ENCODE measurements at regions not wholly inside any gene's neighbourhood (a gene's known extent, or its start where the extent isn't known, plus 50 kb on each side); places are given as distances from the start of the nearest gene placed in this dataset.

DNA sequence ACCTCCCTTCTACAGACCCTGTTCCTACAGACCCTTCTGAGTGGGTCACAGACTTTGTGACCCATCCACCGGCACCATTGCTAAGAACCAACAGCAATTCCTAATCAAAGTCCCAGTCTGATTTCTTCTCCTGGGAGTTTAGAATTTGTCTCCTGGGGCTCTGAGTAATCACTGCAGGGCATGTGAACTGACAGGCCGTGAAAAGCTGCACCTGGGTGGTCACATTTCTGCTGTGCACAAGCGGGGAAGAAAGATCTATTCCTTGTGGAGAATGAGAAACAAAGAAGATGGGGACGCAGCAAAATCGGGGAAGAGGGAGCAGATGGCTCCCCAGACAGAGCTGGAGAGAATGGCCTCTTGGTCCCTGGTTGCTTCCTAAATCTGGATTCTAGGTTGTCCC is 151.0 kb downstream of the ARL4C start:
- no peaks in the 10 kb centered on the region for H3K9me3 Mint-ChIP-seq
- no peak overlapping the region for H3K27ac Mint-ChIP-seq
- peaks cover 1% of the 10 kb centered on the region for H3K36me3 Mint-ChIP-seq
- no peaks in the 10 kb centered on the region for H3K27me3 Mint-ChIP-seq
- no peak overlapping the region for H3K4me3 Mint-ChIP-seq
- no peak for DNase-seq
- H3K4me1 Mint-ChIP-seq = peaks cover 11% of the 10 kb centered on the region

DNA sequence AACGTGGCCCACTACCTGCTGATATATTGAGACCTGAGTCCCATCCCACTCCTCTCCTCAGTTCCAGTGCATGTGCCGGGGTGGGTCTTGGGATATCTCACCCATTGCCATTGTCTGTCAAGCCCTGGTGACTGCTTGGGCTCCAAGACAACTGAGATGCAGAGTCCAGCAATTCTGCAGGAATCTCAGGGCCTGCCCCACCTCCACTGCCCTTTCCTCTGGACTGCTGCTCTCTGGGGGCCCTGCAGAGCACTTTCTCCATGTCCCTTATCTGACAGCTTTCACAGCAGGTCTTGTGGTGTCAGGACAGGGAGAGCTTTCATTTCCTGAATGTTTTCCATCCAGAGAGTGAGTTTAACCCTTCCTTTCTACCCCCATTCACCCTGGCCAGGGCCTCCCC is 152.9 kb downstream of the ARL4C start:
- Mint-ChIP-seq H3K27me3 (no peaks in the 10 kb centered on the region), H3K36me3 (peaks cover 8% of the 10 kb centered on the region), H3K4me1 (peaks cover 18% of the 10 kb centered on the region), H3K9me3 (peaks cover 8% of the 10 kb centered on the region), H3K27ac (no peak overlapping the region), H3K4me3 (no peak overlapping the region)
- DNase-seq = no peak

DNA sequence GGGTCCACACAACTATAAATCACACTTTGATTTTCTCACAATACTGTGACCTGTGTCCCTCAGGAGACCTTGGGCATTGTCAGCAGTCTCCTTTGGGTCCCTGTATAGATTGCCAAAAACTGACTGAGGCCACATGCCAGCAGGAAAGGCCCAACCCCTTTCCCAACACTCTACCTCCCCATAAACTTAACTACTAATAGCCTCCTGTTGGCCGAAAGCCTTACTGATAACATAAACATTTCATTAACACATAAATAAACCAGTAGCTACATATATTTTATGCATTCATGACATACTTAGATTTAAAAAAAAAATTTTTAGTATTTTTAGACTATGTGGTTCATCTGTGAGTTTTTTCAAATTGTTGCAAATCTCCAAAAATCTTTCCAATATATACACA is 153.5 kb downstream of the ARL4C start:
- Mint-ChIP-seq H3K36me3 (peaks cover 11% of the 10 kb centered on the region), H3K27me3 (no peaks in the 10 kb centered on the region), H3K27ac (no peak overlapping the region), H3K4me1 (peaks cover 18% of the 10 kb centered on the region), H3K9me3 (peaks cover 11% of the 10 kb centered on the region), H3K4me3 (no peak overlapping the region)
- DNase-seq = no peak

DNA sequence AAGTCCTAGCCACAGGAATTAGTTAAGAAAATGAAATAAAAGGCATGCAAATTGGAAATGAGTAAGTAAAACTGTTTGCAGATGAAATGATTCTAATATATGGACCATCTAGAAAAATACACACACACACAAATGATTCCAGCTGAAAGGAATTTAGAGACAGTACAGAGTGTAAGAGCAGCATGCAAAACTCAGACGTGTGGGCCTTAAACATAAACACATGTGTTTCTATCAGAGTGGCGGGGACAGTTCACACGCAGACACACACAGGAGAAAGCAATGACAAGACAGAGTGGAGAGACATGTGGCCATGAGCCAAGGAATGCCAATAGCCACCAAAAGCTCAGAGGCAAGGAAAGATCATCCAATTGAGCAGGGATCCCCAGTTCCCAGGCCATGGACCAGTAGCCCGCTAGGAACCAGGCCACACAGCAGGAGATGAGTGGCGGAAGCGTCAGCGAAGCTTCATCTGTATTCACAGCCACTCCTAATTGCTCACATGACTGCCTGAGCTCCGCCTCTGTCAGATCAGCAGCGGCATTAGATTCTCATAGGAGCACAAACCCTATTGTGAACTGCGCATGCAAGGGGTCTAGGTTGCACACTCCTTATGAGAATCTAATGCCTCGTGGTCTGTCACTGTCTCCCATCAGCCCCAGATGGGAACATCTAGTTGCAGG is 155.4 kb downstream of the ARL4C start:
- peaks cover 13% of the 10 kb centered on the region for H3K9me3 Mint-ChIP-seq
- H3K36me3 Mint-ChIP-seq = peaks cover 12% of the 10 kb centered on the region
- no peak overlapping the region for H3K27ac Mint-ChIP-seq
- no peaks in the 10 kb centered on the region for H3K27me3 Mint-ChIP-seq
- H3K4me1 Mint-ChIP-seq = peaks cover 17% of the 10 kb centered on the region
- DNase-seq = no peak
- H3K4me3 Mint-ChIP-seq = no peak overlapping the region

DNA sequence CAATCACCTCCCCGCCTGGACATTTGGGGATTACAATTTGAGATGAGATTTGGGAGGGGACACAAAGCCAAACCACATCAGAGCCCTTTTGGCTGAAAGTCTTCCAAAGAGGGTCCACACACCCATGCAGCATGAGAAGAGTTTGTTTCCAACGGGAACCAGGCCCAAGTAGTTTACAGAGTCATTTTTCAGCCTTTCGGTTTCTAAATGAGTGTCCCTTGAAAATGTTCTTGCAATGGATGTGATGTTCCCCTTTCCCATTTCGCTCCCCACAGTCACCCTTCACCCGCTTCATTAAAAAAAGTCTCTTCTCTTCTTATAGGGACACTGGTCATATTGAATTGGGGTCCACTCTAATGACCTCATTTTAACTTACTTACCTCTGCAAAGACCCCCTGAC is 157.4 kb downstream of the ARL4C start:
- Mint-ChIP-seq H3K4me3 (no peak overlapping the region), H3K36me3 (peaks cover 12% of the 10 kb centered on the region), H3K27me3 (no peaks in the 10 kb centered on the region), H3K27ac (no peak overlapping the region), H3K4me1 (peaks cover 28% of the 10 kb centered on the region), H3K9me3 (peaks cover 13% of the 10 kb centered on the region)
- no peak for DNase-seq

DNA sequence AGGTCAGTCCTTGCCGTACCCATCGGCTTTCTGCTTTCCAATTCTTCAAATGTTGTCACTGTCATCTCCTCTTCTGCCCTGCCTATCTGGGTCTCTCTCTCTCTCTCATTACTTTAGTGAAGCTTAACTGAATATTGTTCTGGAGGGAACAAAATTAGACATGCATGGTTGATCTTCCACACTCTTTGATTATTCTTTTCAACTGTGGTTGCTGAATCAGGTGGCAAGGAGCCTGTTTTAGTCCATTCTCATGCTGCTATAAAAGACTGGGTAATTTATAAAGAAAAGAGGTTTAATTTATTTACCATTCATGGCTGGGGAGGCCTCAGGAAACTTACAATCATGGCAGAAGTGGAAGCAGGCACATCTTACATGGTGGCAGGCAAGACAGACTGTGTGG is 157.9 kb downstream of the ARL4C start:
- Mint-ChIP-seq H3K4me3 (no peak overlapping the region), H3K4me1 (peaks cover 33% of the 10 kb centered on the region), H3K36me3 (peaks cover 12% of the 10 kb centered on the region), H3K9me3 (peaks cover 13% of the 10 kb centered on the region), H3K27ac (no peak overlapping the region), H3K27me3 (no peaks in the 10 kb centered on the region)
- no peak for DNase-seq

DNA sequence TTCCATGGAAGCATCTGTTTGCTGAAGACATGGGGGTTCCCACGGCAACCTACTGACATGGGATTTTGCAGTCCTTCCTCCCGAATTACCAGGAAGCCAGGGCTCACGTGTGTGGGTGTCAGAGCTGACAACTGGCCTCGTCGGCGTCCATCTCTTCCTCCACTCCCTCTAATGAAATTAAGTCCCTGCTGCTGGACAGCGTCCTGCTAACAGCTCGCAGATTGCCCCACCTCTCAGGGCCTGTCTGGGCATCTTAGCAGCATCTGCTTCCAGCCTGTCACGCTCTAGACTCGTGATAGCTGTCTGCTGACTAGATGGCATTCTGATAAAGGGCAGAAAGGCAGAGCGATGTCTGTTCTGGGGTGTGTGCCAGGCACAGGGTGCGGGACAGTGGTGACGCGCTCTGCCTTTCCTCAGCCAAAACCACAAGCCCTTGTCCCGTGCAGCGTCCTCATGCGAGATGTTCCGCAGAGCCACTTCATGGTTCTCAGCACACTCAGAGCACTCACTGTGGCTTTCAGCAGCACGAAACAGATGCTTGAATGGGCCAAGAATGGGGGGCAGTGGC is 161.1 kb downstream of the ARL4C start:
- Mint-ChIP-seq H3K4me3 (peak overlapping the region; percentile 37), H3K27ac (peak overlapping the region; percentile 81), H3K36me3 (peaks cover 12% of the 10 kb centered on the region), H3K4me1 (peaks cover 49% of the 10 kb centered on the region), H3K27me3 (no peaks in the 10 kb centered on the region), H3K9me3 (peaks cover 13% of the 10 kb centered on the region)
- DNase-seq = peak; percentile 47

DNA sequence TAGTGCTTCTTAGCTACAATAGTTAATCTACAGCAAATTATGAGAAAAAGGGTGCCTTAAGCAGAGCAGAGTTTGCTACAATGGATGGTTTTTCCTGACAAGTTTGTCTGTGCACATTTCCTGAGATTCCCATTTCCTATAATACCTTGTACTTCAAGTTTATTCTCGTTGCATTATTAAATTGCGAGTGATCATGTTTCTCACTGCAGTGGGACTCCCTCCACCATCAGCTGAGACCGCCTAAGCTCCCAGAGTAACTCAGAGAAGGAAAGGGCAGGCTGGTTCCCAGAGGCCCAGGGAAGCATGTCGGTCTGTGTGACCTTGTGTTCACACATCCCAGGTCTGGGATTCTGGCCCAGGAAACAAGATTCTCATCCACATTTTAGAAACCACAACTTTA is 162.1 kb downstream of the ARL4C start:
- no peak for DNase-seq
- Mint-ChIP-seq H3K4me3 (no peak overlapping the region), H3K36me3 (peaks cover 12% of the 10 kb centered on the region), H3K27ac (no peak overlapping the region), H3K9me3 (peaks cover 12% of the 10 kb centered on the region), H3K27me3 (no peaks in the 10 kb centered on the region), H3K4me1 (peaks cover 49% of the 10 kb centered on the region)

DNA sequence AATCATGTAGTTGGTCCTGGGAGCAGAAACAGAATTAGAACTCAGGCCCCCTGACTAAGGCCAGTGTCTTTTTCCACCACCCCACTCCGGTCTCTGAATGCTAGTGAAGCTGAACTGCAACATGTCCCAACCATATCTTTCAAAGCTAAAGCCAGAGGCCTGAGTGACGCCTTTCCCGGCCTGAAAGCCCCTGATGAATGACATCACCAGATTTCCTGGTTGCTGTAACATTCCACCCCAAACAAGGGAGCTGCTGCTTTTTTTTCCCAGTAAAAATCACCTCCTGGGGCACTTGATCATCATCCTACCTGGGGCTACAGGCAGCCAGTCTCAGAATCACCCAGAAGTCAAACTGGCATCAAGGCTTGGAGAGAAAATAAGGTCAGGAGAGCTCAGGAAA is 162.7 kb downstream of the ARL4C start:
- Mint-ChIP-seq H3K9me3 (peaks cover 6% of the 10 kb centered on the region), H3K4me1 (peaks cover 43% of the 10 kb centered on the region), H3K27me3 (no peaks in the 10 kb centered on the region), H3K4me3 (no peak overlapping the region), H3K36me3 (peaks cover 7% of the 10 kb centered on the region), H3K27ac (no peak overlapping the region)
- DNase-seq = no peak

DNA sequence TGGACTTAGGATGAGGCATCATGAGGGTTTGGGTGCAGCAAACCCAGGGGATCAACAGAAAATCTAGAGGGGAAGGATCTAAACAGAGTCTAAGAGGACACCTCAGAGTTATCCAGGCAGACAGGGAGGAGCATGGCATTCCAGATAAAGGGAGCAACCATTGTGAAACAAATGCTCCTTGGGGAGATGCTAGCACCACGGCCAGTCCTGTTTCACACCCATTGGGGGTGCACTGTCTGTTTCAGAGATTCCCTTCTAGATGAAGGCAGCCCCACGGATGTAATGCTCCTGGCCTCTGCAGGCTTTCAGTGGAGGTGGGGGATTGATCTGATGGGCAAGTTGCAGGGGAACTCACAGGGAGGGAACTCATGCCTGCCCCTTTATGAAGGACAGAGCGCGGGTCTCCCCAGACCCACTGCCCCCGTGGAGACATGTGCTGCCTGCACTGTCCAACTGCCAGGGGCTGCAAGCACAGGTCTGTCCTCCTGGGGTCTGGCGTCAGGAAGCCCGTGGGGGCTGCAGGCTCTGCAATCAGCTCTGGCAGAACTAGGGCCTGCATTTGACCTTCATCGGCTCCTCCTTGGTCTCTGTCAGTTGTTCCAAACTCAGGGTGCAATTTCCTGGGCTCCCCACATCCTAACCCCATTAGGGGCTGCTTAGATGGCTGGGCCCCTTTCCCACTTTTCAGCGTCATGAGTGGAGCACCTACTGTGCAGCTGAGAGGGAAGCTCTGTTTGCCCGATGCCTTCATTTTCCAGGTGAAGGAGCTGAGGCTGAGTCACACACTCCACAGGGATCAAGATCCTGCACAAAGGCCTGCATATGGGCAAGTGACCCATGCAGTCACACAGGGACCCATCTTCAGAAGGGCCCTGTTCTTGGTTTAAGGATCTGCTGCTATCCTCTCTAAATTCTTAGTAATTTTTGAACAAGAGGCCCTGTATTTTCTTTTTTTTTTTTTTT is 163.4 kb downstream of the ARL4C start:
- H3K4me1 Mint-ChIP-seq = peaks cover 40% of the 10 kb centered on the region

DNA sequence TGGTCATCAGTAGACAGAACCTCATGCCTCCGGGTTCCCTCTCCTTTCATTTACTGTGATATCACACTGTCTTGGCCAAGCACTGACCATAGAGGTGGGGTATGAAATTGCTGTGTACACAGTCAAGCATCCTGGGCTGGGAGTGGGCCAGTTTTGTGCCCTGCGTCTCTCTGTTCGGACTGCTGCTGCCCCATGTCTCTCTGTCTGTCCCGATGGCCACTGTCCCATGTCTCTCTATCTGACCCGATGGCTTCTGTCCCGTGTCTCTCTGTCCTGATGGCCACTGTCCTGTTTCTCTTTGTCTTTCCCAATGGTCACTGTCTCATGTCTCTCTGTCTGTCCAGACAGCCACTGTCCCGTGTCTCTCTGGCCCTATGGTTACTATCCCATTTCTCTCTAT is 164.9 kb downstream of the ARL4C start:
- DNase-seq = no peak
- Mint-ChIP-seq H3K36me3 (no peaks in the 10 kb centered on the region), H3K4me1 (peaks cover 43% of the 10 kb centered on the region), H3K27ac (no peak overlapping the region), H3K9me3 (no peaks in the 10 kb centered on the region), H3K4me3 (no peak overlapping the region), H3K27me3 (no peaks in the 10 kb centered on the region)

More for the DNA sequence above, 163.4 kb downstream of the ARL4C start:
- H3K27me3 Mint-ChIP-seq = no peaks in the 10 kb centered on the region
- H3K9me3 Mint-ChIP-seq = peaks cover 2% of the 10 kb centered on the region
- DNase-seq = no peak
- H3K27ac Mint-ChIP-seq = no peak overlapping the region
- no peak overlapping the region for H3K4me3 Mint-ChIP-seq
- H3K36me3 Mint-ChIP-seq = peaks cover 2% of the 10 kb centered on the region

DNA sequence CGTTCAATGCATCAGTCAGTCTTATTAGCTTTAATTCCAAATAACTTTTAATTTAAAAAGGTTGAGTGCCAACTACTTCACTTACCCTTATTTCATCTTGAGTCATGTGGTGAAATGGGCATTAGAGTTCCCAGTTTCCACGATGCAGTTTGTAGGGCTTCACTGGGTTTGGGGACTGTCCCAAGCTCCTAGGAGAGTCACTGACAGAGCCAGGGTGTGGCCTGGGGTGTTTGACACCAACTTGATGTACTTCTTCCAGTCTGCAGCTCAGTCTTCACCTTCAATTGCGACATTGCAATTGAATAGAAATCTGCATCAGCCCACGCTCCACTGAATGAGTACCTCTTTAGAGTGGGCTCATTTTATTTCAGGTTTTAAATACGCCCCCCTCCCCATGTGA is 165.3 kb downstream of the ARL4C start:
- no peak overlapping the region for H3K4me3 Mint-ChIP-seq
- no peaks in the 10 kb centered on the region for H3K36me3 Mint-ChIP-seq
- DNase-seq = peak; percentile 11
- H3K27ac Mint-ChIP-seq = no peak overlapping the region
- peaks cover 43% of the 10 kb centered on the region for H3K4me1 Mint-ChIP-seq
- no peaks in the 10 kb centered on the region for H3K27me3 Mint-ChIP-seq
- no peaks in the 10 kb centered on the region for H3K9me3 Mint-ChIP-seq

DNA sequence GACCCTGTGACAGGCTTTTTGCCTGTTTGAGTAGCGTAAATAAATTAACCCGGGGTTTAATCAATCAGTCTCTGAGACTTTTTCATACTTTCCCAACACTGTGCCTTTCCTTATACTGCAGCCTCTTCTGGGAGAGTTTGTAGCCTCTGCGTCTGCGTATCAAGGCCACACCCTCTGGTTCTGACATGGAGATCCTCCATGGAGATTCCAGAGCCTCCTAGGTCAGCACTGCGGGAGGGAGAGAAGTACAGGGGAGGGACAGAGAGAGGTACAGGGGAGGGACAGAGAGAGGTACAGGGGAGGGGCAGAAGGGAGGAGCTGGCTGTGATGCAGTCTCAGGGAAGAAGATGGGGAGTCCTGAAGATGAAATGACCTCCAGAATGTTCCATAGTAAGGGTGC is 166.0 kb downstream of the ARL4C start:
- H3K27me3 Mint-ChIP-seq = no peaks in the 10 kb centered on the region
- no peaks in the 10 kb centered on the region for H3K9me3 Mint-ChIP-seq
- DNase-seq = no peak
- H3K4me3 Mint-ChIP-seq = no peak overlapping the region
- peaks cover 38% of the 10 kb centered on the region for H3K4me1 Mint-ChIP-seq
- no peaks in the 10 kb centered on the region for H3K36me3 Mint-ChIP-seq
- no peak overlapping the region for H3K27ac Mint-ChIP-seq

DNA sequence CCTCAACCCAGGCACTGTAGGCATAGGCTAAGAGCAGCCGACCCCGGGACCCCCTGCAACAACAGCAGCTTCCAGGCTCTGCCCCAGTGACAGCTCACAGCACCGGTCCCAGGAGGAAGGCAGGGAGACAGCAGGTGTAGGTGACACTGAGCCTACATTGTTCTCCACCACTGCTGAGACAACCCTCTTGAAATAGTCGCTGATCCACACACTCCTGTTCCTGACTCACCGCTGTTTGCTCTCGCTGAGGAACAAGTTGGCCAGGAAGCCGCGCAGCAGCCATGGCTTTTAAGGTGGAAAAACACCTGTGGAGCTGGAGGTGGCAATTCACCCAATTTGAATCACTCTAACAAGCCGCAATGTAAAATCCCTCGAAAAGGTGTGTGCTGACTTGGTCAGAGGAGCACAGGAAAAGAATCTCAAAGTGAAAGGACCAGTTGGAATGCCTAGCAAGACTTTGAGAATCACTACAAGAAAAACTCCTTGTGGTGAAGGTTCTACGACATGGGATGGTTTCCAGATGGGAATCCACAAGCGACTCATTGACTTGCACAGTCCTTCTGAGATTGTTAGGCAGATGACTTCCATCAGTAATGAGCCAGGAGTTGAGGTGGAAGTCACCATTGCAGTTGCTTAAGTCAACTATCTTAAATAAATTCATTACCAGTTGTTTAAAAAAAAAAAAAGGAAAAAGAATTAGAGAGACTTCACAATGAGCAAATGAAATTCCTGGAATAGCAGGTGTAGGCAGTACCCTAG is 167.5 kb downstream of the ARL4C start:
- no peak overlapping the region for H3K4me3 Mint-ChIP-seq

More for the DNA sequence above, 167.5 kb downstream of the ARL4C start:
- no peak for DNase-seq
- H3K4me1 Mint-ChIP-seq = peaks cover 26% of the 10 kb centered on the region
- H3K36me3 Mint-ChIP-seq = no peaks in the 10 kb centered on the region
- H3K27ac Mint-ChIP-seq = no peak overlapping the region
- H3K27me3 Mint-ChIP-seq = no peaks in the 10 kb centered on the region
- H3K9me3 Mint-ChIP-seq = no peaks in the 10 kb centered on the region

All from activated naive CD8-positive, alpha-beta T cell treated with anti-CD3 and anti-CD28 coated beads for 36 hours (primary cell).